Middle frontal gyrus (tissue), 1 donor: ENCODE measurements at regions not wholly inside any gene's neighbourhood (a gene's known extent, or its start where the extent isn't known, plus 50 kb on each side); places are given as distances from the start of the nearest gene placed in this dataset.
"Not testable (repeated sequence)": the region's sequence is repeated elsewhere in the genome, so short reads cannot be mapped to it uniquely, and the experiment has no call there.

Experiments
- DNase-seq: peaks from one replicate; pipeline ENCODE4 v3.0.0-alpha.2; 2015; ENCODE audit warnings: low spot score; ENCODE audit errors: extremely low spot score

DNA sequence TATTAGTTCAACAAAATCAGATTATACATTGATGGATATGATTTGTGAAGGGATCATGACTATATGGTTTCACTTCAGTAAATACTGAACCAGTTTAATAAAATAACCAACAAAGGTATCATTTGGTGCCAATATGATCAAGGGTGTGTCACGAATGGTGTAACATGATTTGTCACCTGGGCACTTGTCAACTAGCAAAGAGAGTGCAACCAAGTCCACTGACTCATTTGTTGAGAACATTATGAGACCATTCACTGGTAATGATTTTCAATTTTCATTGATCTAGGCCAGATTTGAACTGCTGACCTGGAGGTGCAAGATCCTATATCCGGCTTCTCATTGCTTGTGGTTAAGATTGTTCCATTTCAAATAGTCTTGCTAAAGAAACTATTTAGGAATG lies 1037.9 kb downstream of the ROBO2 start:
- DNase-seq = no peak

DNA sequence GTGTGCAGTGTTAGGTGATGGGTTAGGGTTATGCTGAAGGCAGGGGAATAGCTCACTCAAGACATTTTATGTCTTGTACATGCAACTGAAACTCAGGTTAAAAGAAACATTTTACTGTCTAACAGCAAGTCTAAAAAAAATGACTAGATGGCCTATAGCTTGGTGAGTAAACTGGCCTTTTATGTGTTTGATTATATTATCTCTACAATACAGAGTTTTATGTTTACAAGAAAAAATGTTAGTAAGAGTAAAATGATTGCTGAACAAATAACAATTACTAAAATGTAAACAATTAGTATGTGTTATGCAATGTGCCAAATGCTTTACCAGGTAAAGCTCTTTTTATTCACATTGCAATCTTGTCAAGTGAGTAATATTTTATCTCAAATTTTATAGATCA lies 1039.6 kb downstream of the ROBO2 start:
- no peak for DNase-seq

DNA sequence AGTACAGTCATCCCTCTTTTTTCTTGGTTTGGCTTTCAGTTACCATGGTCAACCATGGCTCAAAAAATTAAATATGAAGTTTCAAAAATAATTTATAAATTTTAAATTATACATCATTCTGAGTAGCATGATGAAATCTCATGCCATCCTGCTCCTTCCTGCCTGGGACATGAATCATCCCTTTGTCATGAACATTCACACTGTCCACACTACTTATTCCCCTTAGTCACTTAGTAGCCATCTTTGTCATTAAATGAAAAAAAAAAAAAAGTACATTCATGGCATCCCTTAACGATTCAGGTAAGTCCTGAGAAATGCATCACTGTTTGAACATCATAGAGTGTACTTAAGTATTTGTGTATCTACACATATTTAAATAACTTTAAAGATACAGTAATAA lies 1046.3 kb downstream of the ROBO2 start:
- DNase-seq = no peak

GRCh38 chr3:78087134-78087533 lies 1047.2 kb downstream of the ROBO2 start:
- DNase-seq = no peak

GRCh38 chr3:78088006-78088405 lies 1048.1 kb downstream of the ROBO2 start:
- DNase-seq = no peak

GRCh38 chr3:78090382-78090781 lies 1050.5 kb downstream of the ROBO2 start:
- DNase-seq = no peak

DNA sequence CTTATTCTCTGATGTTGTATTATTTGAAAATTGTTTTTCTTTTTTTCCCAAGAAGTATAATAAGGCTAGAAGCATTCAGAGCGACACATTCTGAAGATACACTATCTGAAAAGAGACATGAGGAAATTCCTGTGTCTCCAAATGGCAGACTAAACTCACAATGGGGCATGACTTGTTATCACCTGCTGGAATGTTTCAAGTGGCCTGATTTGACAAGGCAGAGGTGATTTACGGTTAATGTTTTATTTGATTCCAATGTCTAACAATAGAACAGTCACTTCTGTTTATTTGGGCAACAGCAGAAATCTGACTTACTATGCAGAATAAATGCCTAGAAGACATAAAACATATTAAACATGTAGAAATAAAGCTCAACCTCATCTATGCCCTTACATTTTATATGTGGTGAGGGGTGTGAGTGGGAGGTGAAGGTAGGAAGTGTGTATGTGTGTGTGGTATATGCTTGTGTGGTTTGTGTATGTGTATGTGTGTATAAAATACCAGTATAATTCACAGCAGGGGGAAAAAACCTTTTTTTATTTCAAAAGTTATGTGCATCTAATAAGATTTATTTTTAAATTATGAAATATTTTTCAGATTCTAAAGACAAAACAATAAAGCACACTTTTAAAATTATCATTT lies 1051.7 kb downstream of the ROBO2 start:
- DNase-seq = no peak

- DNase-seq = not testable (repeated sequence)
Measured at GRCh38 chr3:78092574-78092973, 1052.7 kb downstream of the ROBO2 start.

GRCh38 chr3:78096488-78097255 lies 1056.8 kb downstream of the ROBO2 start:
- no peak for DNase-seq

- DNase-seq = no peak
Measured at GRCh38 chr3:78098367-78098766, 1058.5 kb downstream of the ROBO2 start.

DNA sequence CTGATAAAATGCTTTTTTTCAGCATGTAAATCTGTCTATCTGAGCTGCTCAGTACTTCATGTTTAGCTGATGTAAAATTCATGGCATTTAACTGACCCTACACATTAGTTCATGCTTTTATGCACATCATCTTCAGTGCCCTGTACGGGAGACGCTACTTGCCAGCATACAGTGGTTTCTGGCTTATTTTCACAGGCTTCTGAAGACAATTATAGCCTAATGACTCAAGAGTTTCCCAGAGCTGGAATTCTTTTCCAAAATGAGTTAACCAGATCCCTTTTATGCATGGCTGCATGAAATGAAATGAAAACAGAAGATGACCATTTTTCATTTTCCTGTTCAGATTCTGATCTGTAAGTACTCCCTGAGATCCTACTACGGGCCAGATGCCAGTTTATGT lies 1061.5 kb downstream of the ROBO2 start:
- DNase-seq = no peak

GRCh38 chr3:78108269-78108961 lies 1068.5 kb downstream of the ROBO2 start:
- DNase-seq = not testable (repeated sequence)

DNA sequence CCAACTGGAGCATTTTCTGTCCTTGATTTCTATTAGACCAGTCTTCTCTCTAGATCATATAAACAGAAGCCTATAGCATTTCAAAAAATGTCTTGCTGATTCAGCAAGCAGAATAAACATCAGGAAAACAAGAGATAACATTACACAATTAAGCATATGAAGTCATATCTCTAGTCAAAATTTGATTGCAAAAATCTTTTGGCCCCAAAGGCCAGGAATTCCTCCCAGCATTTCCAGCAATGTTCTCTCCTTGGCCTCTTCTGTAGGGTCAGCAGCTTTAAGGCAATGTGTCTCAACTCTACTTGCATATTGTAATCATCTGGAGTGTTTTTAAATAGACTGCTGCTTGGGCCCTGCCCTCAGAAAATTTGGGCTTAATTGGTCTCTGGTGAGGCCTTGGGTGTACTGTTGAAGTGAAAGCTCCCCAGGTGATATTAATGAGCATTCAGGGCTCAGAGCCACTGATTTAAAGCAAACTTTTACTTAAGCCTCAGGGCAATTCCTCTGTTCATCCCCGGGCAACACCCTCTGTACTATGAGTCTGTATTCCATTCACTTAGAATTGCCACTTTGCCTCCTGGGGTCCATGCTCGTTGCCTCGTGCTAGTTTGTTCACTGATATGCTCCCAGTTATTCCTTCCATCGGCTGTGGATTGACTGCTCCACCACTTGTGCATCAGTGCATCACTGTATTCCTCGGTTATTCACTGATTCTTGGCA lies 1072.6 kb downstream of the ROBO2 start:
- DNase-seq = no peak

DNA sequence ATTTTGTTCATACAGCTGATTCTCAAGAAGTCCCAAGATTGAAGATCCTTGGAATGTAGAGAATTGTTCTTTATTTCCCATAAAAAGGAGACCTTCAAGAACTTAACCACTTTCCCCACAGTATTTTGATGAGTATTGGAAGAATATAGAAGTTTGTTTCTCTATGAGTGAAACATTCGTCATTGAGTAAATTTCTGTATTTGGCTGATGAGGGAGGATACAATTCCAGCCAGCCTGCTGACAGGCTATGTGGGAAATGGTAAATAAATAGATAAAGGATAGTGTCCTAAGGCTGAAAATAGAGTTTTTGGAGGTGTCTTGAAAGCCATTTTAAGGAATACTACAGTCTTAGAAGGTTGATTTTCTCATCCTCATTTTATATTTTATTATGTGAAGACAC lies 1076.1 kb downstream of the ROBO2 start:
- no peak for DNase-seq

DNA sequence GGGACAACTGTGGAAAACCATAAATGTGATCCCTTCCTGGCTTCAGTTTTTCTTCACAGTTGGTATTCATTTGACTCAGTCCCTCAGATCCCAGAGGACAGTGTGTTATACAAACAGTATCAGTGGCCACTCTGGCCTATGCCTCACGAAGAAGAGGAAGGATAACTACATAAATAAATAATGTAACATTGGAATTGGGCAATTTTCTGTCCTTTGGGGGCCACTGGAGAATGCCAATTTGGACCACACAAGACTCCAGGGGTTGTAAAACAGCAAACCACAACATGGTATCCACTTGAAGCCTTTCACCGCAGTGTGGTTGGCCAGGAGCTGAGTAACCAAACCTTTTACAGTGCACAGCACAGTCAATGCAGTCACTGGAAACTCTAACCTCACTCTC lies 1077.0 kb downstream of the ROBO2 start:
- no peak for DNase-seq

GRCh38 chr3:78123058-78123457 lies 1083.2 kb downstream of the ROBO2 start:
- DNase-seq = no peak

DNA sequence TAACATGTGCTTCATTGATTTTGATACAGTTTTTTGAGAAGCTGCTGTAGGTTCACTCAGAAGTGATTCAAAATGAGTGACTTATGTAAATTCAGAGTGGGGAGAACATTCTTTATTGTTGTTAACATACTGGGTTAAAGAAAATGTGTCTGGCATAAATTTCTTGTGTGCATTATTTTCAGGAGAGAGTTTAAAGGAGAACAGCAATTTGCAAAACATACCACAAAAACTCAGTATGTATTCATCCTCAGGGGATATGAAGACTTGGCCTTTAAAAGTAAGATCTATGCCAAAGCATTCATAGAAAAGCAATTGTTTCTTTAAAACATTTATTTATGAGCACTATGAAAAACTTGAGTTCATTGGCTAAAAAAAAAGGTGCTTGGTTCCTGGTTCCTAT lies 1089.8 kb downstream of the ROBO2 start:
- DNase-seq = no peak

DNA sequence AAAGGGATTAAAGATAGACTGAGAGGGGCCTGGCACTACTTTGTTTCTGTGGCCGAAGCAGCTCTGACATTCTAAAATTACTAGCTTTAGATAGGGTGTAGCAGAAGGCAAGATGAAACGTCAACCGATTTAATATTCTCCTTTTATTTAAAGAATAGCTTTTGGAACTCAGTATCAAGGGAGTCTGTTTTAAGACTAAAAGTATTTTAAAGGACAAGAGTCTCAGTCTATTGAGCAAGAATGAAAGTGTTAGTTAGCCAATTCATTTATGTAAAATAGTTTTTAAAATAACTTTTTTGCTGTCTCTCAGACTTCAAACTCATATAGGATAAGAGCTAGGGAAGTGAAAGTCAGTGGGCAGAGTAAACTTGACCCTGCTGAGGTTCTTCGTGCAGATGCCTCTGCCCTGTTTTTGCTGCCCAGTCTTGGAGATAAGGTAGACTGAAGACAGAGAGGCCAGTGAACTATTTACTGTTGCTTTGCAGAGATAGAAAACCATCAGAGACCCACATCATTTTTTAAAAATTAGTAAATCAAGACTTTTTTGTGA lies 1090.9 kb downstream of the ROBO2 start:
- no peak for DNase-seq

DNA sequence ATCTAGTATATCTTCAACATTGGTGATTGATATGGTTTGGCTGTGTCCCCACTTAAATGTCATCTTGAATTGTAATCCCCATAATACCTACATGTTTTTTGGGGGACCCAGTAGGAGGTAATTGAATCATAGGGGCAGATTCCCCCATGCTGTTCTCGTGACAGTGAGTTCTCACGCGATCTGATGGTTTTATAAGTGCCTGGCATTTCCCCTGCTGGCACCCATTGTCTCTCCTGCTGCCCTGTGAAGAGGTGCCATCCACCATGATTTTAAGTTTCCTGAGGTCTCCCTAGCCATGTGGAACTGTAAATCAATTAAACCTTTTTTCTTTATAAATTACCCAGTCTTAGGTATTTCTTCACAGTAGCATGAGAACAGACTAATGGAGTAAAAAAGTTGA lies 1094.6 kb downstream of the ROBO2 start:
- DNase-seq = no peak

- DNase-seq = no peak
Measured at GRCh38 chr3:78139166-78139565, 1099.3 kb downstream of the ROBO2 start.

- no peak for DNase-seq
Measured at GRCh38 chr3:78140274-78140673, 1100.4 kb downstream of the ROBO2 start.

DNA sequence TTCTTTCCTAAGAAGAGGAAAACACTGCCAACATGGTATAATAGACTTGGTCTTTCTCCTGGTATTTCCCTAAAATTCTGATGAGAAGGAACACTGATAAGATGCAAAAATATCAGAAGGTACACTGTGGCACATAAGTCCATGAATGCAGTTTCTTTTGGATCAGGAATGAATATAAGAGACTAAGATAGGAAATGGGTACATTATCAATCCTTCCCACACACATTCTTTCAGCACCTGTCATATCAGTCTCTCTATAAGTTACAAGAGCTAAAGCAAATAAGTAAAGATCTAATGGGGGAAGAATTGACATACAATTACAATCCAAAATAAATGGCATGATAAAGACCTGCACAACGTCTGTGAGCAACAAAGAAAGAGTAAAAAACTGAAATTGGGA lies 1101.0 kb downstream of the ROBO2 start:
- DNase-seq = no peak
